GM18907 (cell line): ENCODE measurements at regions not wholly inside any gene's neighbourhood (a gene's known extent, or its start where the extent isn't known, plus 50 kb on each side); places are given as distances from the start of the nearest gene placed in this dataset.
"Not testable (repeated sequence)": the region's sequence is repeated elsewhere in the genome, so short reads cannot be mapped to it uniquely, and the experiment has no call there.

Source experiments
- ATAC-seq: cut with Tn5 transposase; IDR thresholded peaks from one replicate; pipeline ENCODE4 v1.9.1; 2021; ENCODE audit warnings: mild to moderate bottlenecking, moderate library complexity; ENCODE audit not compliant: unreplicated experiment

- ATAC-seq = no peak
Measured at GRCh38 chr10:37067576-37067975, 57.8 kb upstream of the ANKRD30A start.

DNA sequence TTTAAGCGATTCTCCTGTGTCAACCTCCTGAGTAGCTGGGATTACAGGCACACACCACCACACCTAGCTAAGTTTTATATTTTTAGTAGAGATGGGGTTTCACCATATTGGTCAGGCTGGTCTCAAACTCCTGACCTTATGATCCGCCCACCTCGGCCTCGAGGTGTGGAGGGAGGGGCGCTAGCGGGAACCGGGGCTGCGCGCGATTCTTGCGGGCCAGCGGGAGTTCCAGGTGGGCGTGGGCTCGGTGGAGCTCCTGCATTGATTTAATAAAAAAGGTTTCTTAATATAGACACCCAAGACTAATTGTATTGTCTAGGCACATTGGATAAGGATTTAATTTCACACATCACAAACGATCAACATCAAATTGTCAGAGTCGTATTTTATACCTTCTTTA is 63.1 kb upstream of the ANKRD30A start:
- ATAC-seq = not testable (repeated sequence)

GRCh38 chr10:37057261-37057660 is 68.1 kb upstream of the ANKRD30A start:
- no peak for ATAC-seq

DNA sequence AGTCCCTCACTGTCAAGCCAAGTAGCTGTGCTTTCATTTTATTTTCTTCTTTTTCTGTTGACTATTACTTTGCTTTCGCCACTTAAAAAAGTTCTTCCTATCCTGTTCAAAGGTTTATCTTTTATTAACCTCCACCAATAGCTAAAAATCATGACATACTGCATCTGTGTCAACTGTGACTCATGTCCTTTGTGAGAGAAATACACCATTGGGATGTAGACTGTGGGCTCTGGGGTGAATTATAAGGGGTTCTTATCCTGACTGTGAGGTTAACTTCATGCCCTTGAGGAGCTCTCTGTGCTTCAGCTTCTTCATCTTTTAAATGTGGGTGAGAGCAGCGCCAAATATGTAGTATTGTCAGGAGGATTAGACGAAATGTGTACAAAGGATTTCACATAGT is 71.9 kb upstream of the ANKRD30A start:
- ATAC-seq = no peak

- ATAC-seq = not testable (repeated sequence)
Measured at GRCh38 chr10:37049982-37050381, 75.4 kb upstream of the ANKRD30A start.

DNA sequence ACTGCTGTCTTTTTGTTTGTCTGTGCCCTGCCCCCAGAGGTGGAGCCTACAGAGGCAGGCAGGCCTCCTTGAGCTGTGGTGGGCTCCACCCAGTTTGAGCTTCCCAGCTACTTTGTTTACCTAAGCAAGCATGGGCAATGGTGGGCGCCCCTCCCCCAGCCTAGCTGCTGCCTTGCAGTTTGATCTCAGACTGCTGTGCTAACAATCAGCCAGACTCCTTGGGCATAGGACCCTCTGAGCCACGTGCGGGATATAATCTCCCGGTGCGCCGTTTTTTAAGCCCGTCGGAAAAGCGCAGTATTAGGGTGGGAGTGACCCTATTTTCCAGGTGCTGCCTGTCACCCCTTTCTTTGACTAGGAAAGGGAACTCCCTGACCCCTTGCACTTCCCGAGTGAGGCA is 81.1 kb upstream of the ANKRD30A start:
- ATAC-seq = not testable (repeated sequence)

- no peak for ATAC-seq
Measured at GRCh38 chr10:37035853-37036252, 89.5 kb upstream of the ANKRD30A start.

DNA sequence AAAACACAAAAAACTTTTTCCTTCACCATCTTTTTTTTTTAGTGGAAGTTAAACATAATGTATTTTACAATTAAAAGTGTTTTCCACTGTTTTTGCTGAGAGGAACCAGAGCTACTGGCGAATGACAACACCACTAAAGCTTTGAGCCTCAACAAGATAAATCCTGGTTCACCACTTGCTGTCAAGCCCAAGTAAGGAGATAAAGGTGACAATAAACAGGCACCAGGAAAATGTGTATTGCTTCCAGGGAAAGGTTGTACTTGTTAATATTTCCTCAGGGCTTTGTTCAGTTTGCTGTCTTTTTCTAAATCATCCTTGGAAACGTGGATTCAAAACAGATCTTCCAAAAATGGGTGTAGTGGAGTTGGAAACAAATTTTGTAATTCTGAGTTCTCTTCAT is 109.9 kb upstream of the ANKRD30A start:
- no peak for ATAC-seq

GRCh38 chr10:37010741-37011140 is 114.7 kb upstream of the ANKRD30A start:
- ATAC-seq = no peak

- ATAC-seq = not testable (repeated sequence)
Measured at GRCh38 chr10:37008276-37008675, 117.1 kb upstream of the ANKRD30A start.

DNA sequence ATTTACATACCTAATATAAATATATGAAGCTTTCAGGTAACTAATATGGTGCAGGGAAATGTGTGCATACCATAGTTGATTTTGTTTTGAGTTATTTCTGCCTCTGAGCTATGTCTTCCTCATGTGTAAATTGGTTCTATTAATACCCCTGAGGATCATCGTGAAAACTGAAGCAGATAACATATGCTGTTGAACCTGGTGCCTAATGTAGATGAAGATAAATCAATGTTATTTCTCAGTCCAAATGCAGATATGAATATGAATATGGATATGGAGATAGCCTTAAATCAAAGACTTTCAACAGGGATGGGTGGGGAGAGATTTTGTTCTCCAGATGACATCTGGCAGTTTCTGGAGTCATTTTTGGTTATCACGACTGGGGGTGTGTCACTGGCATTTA is 122.3 kb upstream of the ANKRD30A start:
- no peak for ATAC-seq

- not testable (repeated sequence) for ATAC-seq
Measured at GRCh38 chr10:36995806-36996205, 129.6 kb upstream of the ANKRD30A start.

GRCh38 chr10:36994886-36995285 is 130.5 kb upstream of the ANKRD30A start:
- no peak for ATAC-seq

- ATAC-seq = no peak
Measured at GRCh38 chr10:36989233-36989632, 136.2 kb upstream of the ANKRD30A start.

DNA sequence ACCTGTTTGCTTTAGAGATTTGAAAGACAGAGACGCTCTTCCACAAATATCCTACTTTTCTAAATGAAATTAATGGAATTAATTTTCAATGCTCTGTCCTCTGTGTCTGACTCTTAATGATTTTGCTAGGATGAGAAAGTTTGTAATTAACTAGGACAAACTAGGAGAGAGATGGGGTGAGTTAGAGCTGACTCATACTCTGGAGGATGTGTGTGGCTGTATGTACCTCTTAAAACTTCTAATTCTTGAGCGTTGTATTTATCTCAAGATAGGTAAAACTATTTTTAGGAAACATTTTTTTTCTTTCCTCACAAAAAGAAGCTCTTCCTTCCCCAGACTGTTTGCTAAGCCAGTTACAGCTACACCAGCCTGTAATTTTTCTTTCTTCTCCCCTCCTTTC is 178.8 kb upstream of the ANKRD30A start:
- ATAC-seq = no peak

- no peak for ATAC-seq
Measured at GRCh38 chr10:36943544-36943943, 181.9 kb upstream of the ANKRD30A start.

- no peak for ATAC-seq
Measured at GRCh38 chr10:36942616-36943015, 182.8 kb upstream of the ANKRD30A start.

DNA sequence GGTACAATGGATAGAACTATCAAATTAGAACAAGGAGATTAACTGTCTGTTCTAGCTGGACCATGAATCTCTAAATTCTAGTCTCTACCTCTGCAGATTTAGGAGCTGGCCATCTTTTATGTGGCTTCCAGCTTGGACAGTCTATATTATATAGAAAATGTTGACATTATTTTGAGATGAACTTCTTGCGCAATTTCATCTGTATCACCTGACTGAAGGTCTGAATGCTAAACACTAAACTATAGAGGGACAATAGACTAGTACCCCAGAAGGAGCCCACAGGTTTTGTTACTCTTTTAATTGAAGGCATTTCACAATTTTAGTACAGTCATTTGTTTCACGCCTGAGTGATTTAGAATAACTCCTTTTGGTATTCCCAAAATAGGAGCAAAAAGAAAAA is 222.4 kb upstream of the ANKRD30A start:
- ATAC-seq = no peak

GRCh38 chr10:36899652-36900051 is 225.7 kb upstream of the ANKRD30A start:
- no peak for ATAC-seq

DNA sequence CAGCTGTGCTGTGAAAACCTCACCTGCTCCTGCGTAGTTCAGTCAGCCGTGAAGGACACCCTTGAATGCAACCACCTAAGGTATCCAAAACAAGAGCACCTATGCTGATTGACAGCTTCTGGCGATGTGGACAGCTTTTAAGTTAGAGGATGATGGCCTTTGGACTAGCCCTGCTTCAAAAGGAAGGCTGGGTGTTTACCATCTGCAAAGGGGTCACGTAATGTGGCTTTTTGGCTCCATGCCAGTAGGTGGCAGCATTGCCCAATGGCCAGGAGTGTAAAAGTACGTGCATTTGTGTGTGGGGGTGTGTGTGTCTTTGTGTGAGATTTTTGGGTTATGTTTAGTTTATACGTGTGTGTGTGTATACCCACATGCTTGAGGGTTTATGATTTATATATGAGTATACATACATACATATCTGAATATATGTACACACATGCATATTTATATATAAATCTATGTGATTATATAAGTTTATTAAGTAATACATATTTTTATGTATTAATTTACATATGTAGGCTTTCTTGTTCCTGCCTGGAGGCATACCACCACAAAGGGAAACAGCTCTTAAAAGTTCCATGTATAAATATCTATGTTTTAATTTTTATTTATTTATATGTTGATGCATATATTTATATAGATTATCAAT is 236.3 kb upstream of the ANKRD30A start:
- ATAC-seq = peak; percentile 83

DNA sequence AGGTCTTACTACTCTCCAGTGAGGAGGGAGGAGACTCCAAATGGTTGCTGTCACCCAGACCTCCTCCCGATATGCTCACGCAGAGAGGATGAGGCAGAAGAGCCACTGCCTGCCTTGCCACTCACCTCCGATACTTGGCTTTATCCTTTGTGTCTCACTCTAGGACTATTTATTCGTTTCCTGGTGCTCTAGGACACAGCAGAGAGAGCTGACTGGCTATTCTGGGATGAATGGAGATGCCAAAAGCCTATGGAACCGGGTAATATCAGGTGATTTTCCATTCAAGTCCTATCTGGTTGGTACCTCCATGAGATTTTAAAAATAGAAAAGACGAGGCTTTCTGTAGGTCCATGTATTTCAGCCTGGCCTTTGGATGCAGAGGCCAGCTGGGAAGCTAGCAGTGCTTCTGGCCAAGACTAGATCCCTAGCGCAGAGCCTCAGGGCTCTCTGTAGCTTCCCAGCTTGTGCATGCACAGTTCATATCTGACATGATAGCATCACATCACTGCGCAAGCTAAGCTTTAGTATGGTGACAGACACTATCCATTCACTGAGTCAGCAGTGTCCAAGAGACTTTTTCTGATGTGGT is 239.0 kb upstream of the ANKRD30A start:
- no peak for ATAC-seq

GRCh38 chr10:36885746-36886145 is 239.7 kb upstream of the ANKRD30A start:
- ATAC-seq = no peak

DNA sequence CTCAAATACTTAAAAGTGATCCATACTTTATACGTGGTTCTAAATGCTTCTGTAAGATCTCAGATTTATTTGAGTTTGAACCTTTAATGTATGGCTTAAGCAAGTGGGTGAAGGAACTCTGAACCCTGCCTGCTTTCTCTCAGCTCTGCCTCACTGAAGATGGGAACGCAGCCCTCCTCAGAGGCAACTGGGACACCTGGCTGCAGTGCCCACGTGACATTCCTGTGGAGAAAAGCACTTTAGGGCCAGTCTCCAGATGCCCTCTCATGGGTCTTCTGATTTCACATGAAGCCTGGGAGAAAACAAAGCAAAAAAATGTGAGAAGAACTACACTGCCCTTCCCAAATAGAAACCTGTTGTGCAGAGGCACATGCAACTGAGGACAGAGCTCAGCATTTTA is 242.6 kb upstream of the ANKRD30A start:
- ATAC-seq = no peak
